ENCODE measurements at regions not wholly inside any gene's neighbourhood (a gene's known extent, or its start where the extent isn't known, plus 50 kb on each side); places are given as distances from the start of the nearest gene placed in this dataset.

DNA sequence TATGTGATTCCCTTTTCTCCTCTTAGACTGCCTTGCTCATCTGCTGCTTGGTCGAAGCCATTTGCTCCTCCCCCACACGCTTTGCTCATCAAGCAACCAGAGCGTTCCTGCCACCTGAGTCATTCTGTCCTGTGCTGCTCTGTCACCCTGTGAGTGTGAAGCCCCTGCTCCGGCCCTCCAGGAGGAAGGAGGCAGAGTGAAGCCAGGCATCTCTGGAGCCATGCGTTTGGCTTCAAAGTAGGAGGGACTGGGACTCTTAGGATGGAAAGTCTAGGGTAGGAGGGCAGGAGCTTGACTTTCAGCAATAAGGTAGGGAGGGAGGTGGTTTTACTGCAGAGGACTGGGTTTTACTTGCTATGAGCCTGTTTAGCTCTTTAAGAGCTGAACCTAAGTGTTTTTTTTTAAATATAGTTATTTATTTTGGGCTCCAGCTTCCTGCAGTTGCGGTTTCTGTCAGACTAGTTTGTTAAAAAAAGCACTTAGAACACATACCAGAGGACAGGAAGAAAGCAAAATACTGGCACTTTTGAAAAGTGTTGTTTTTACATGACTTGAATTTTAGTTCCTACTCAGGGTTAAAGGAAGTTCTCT lies 63.6 kb downstream of the SPINK2 start:
- DNase-seq, result peak; percentile 61

- no peak for DNase-seq
Observed at GRCh38 chr4:56757261-56757746, 64.2 kb downstream of the SPINK2 start.

DNA sequence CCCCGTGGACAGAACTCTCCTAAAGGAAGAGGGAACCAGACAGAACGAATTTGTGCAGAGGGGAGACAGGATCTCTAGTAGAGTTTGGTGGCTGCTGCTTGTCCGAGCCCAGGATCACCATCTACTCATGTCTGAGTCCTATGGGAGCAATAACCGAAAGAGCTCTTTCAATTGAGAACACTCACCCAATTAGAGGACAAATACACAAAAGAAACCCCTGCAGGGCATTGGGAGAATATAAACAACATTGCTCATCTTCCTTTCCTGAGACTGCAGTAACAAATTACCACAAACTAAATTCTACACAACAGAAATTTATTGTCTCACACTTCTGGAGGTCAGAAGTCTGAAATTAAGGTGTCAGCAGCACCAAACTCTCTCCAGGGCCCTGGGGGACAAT lies 65.6 kb downstream of the SPINK2 start:
- DNase-seq, result no peak

DNA sequence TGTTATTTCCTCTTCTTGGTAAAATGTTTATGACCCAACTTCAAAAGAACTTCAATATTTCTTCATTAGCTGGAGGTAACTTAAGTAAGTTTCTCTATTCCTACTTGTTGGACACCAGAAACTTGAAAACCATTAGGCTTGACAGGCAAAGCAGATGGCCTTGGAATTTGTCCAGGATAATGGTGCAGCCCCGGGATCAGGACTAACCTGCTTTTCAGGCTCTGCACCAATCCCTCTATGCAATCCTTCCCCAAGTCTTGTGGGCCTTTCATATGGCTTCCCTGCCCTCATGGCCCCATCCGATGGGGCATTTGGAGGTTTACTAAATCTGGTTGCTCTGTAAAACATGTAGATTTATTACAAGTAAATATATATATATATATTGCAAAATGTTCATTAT lies 68.5 kb downstream of the SPINK2 start:
- no peak for DNase-seq

- DNase-seq, result no peak
Observed at GRCh38 chr4:56750231-56750630, 69.1 kb upstream of the HOPX start.

DNA sequence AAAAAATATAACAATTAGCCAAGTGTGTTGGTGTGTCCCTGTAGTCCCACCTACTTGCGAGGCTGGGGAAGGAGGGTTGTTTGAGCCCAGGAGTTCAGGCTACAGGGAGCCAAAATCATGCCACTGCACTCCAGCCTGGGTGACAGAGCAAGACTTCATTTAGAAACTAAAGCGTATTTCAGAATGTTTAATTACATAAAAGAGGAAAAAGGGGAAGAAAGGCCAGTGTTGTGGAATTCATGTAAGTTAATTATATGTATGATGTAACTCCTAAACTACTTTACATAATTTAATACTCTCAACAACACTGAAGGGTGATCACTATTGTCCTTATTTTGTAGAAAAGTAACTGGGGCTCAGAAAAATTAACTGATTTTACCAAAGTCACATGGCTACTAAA lies 67.2 kb upstream of the HOPX start:
- DNase-seq, result no peak

- no peak for DNase-seq
Observed at GRCh38 chr4:56746639-56747038, 65.5 kb upstream of the HOPX start.

GRCh38 chr4:56745042-56745441 lies 63.9 kb upstream of the HOPX start:
- DNase-seq, result no peak

GRCh38 chr4:56744030-56744429 lies 62.9 kb upstream of the HOPX start:
- no peak for DNase-seq

DNA sequence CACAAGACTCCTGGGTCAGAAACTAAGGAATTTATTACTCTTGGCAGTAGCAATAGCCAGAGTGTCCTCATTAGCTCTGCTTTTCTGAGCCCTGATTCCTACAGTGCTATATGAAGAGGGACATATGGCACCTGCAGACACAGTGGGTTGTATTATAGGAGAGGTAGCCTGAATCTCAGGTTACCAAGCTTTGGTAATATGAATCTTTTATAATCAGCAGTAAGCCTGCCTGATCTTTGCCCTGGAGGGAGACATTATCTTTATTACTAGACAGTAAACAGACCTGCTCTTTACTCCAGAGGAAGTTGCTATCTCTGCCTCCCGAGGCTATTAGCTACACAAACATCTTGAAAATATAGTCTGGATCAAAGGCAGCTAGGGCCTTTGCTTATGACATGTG lies 62.5 kb upstream of the HOPX start:
- DNase-seq, result no peak

DNA sequence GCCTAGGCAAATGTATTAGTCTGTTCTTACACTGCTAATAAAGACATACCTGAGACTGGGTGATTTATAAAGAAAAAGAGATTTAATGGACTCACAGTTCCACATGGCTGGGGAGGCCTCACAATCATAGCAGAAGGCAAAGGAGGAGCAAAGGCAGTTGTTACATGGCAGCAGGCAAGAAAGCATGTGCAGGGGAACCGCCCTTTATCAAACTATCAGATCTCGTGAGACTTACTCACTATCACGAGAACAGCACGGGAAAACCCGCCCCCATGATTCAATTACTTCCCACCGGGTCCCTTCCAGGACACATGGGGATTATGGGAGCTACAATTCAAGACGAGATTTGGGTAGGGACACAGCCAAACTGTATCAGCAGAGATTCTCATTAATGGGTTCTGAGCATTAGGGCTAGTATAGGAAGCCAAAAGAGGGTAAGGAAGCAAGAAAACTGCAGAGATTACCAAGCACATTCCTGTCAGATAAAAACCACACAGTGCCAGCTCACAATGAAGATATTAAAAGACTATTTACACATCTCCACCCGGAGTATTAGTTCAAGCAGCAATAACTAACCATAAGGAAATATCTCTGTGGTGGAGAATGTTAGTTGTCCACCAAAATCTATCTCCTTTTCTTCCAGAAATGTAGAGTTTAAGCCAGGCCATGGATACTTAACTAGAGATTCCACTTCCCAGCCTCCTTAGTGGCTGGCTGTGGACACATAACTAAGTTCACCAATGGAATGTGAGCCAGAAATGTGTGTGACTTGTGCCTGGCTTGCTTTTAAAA lies 61.2 kb upstream of the HOPX start:
- DNase-seq, result no peak

GRCh38 chr4:56741595-56741994 lies 60.5 kb upstream of the HOPX start:
- no peak for DNase-seq

GRCh38 chr4:56739066-56739777 lies 58.1 kb upstream of the HOPX start:
- no peak for DNase-seq

- DNase-seq, result no peak
Observed at GRCh38 chr4:56737666-56738065, 56.6 kb upstream of the HOPX start.

DNA sequence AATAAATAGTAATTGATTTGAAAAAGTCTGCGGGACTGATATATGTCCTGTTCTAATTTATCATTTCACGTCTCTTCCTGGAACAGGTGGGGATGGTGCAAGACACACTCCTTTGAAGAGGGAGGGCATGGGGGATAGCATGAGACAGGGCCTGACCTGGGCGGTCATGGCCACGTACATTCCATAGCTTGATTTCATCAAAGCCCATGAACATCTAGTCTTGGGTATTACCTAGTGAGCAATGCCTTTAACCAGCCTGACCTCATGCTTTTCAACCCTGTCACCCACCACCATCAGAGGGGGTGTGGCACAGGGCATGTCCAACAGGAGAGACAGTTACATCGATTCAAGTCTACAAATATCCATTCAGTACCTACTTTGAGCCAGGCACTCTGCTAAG lies 52.3 kb upstream of the HOPX start:
- no peak for DNase-seq

GRCh38 chr4:56732301-56732700 lies 51.2 kb upstream of the HOPX start:
- DNase-seq, result no peak

GRCh38 chr4:56731857-56732256 lies 50.8 kb upstream of the HOPX start:
- DNase-seq, result no peak

All from activated CD4-positive, CD25-positive, alpha-beta regulatory T cell treated with anti-CD3 and anti-CD28 coated beads, Interleukin-2, amount 50 U/mL, for 72 hours (primary cell).